ENCODE measurements at regions not wholly inside any gene's neighbourhood (a gene's known extent, or its start where the extent isn't known, plus 50 kb on each side); places are given as distances from the start of the nearest gene placed in this dataset.

GRCh38 chr12:25859976-25860375, 98.5 kb upstream of the RASSF8 start:
- no peak for TF ChIP-seq SUZ12 (IDR thresholded peaks at IDR 0.05; ENCODE audit: extremely low read depth, insufficient read depth, insufficient read length)
- no peak for TF ChIP-seq ZNF274 (IDR thresholded peaks at IDR 0.05; ENCODE audit: low read depth, low read length)
